PC-9 (cell line): ENCODE measurements at regions not wholly inside any gene's neighbourhood (a gene's known extent, or its start where the extent isn't known, plus 50 kb on each side); places are given as distances from the start of the nearest gene placed in this dataset.

Experiments
- BruUV-seq: library from RNA; stranded (reverse); fragments of 400-500 nt; replicated peaks from 2 replicates; lab custom pipeline; 2021; lab: Mats Ljungman, UMichigan
- CTCF ChIA-PET: fragments of 300-600 bp; sonication (Branson Sonifier 250); formaldehyde crosslinking; loops from one replicate; lab custom pipeline; 2022; ENCODE audit warnings: antibody characterized with exemption; lab: Charles Lee
- POLR2A ChIA-PET: fragments of 300-600 bp; sonication (Branson Sonifier 250); formaldehyde crosslinking; loops from one replicate; lab custom pipeline; 2022; ENCODE audit warnings: antibody characterized with exemption; ENCODE audit not compliant: unreplicated experiment; lab: Charles Lee
- DNase-seq, 2 experiments: peaks; one replicate each; pipeline versions ENCODE4 v3.0.0 to v3.0.0-alpha.2; 2015 to 2022; ENCODE audit warnings: mixed read lengths in 1 of 2
- H2AFZ ChIP-seq: fragments of 200-600 bp; sonication (generic); 2 replicates; pipeline ENCODE4 v1.8.1; 2017; ENCODE audit warnings: antibody characterized with exemption
- H3F3A ChIP-seq: fragments of 200-600 bp; sonication (generic); 2 replicates; pipeline ENCODE4 v1.8.1; 2017; ENCODE audit warnings: antibody characterized with exemption, mild to moderate bottlenecking, low read depth; ENCODE audit not compliant: insufficient read depth
- H3K27ac ChIP-seq: fragments of 200-600 bp; sonication (generic); 2 replicates; pipeline ENCODE4 v1.6.1; 2016; ENCODE audit warnings: mixed run types
- H3K27me3 ChIP-seq: fragments of 200-600 bp; sonication (generic); 2 replicates; pipeline ENCODE4 v1.6.1; 2016; ENCODE audit warnings: low read depth, mixed run types; ENCODE audit not compliant: insufficient read depth
- H3K36me3 ChIP-seq: fragments of 200-600 bp; sonication (generic); 2 replicates; pipeline ENCODE4 v1.6.1; 2016; ENCODE audit warnings: low read depth, mixed run types
- H3K4me1 ChIP-seq: fragments of 200-600 bp; sonication (generic); replicated peaks from 2 replicates; pipeline ENCODE4 v1.6.1; 2016; ENCODE audit warnings: mixed run types; ENCODE audit not compliant: insufficient read depth
- H3K4me2 ChIP-seq: fragments of 200-600 bp; sonication (generic); 2 replicates; pipeline ENCODE4 v1.6.1; 2017; ENCODE audit warnings: mixed run types
- H3K4me3 ChIP-seq: fragments of 200-600 bp; sonication (generic); 2 replicates; pipeline ENCODE4 v1.6.1; 2016; ENCODE audit warnings: mixed run types
- H3K79me2 ChIP-seq: fragments of 200-600 bp; sonication (generic); 2 replicates; pipeline ENCODE4 v1.6.1; 2017; ENCODE audit warnings: low read depth, mixed run types
- H3K9me2 ChIP-seq: fragments of 200-600 bp; sonication (generic); 2 replicates; pipeline ENCODE4 v1.8.1; 2017; ENCODE audit warnings: mild to moderate bottlenecking; ENCODE audit not compliant: insufficient read depth
- H3K9me3 ChIP-seq: fragments of 200-600 bp; sonication (generic); 2 replicates; pipeline ENCODE4 v1.8.1; 2016; ENCODE audit warnings: low read depth; ENCODE audit not compliant: insufficient read depth
- H4K20me1 ChIP-seq: fragments of 200-600 bp; sonication (generic); 2 replicates; pipeline ENCODE4 v1.8.1; 2017; ENCODE audit not compliant: insufficient read depth
- CTCF ChIP-seq: fragments of 200-600 bp; sonication (generic); conservative IDR thresholded peaks from 2 replicates; pipeline ENCODE4 v1.6.1; 2017; ENCODE audit warnings: mixed run types, antibody characterized with exemption, mild to moderate bottlenecking, moderate library complexity
- EZH2 ChIP-seq: fragments of 200-600 bp; sonication (generic); IDR thresholded peaks from 2 replicates; pipeline ENCODE4 v1.8.0; 2017; ENCODE audit warnings: antibody characterized with exemption, low read depth
- intact Hi-C: fragments of 100-400 bp; cut with micrococcal nuclease; formaldehyde crosslinking; loops from one replicate; pipeline ENCODE4 v1.10.0; 2022; ENCODE audit not compliant: unreplicated experiment

DNA sequence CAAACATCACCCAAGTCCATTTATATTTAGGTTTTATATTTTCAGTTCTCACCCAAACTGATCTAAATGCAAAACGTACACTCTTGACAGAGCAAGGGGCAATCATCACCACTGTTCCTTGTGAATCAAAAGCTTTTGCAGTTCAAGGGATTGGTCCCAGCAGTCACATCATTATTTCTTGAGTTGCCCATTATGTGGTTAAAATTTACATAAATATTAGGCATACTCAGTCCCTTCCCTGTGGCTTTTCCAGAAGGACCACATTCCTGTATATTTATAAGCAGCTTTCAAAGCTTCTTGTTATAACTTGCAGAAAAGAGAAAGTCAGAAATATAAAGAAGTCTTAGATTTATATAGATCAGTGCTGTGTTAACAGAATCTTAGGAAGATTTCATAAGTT is 224.4 kb downstream of the CLCN4 start:
- H2AFZ ChIP-seq = no peak overlapping the region
- intact Hi-C loops = no loop called here
- no TSS peak for BruUV-seq

GRCh38 chrX:10387011-10387410 is 230.2 kb downstream of the CLCN4 start:
- Histone ChIP-seq H3K36me3 (no peaks in the 10 kb centered on the region), H3K27me3 (no peaks in the 10 kb centered on the region), H3K9me3 (no peaks in the 10 kb centered on the region), H2AFZ (no peak overlapping the region), H3K4me3 (no peak overlapping the region), H3K79me2 (no peaks in the 10 kb centered on the region), H4K20me1 (no peaks in the 10 kb centered on the region), H3K27ac (no peak overlapping the region), H3F3A (no peaks in the 10 kb centered on the region), H3K4me1 (peaks cover 12% of the 10 kb centered on the region; the same call in 1 of the 2 replicates), H3K4me2 (no peak overlapping the region; the same call in 1 of the 2 replicates), H3K9me2 (no peaks in the 10 kb centered on the region)
- intact Hi-C loops = no loop called here
- no TSS peak for BruUV-seq
- POLR2A ChIA-PET = no interaction called here
- CTCF ChIA-PET = no interaction called here
- TF ChIP-seq CTCF (no peak), EZH2 (no peak)
- DNase-seq = peak in 1 of 2 experiments; percentile 45

More for the DNA sequence above, 224.4 kb downstream of the CLCN4 start:
- Histone ChIP-seq H3K27ac (no peak overlapping the region), H3K4me2 (peak overlapping the region; percentile 22; the same call in 1 of the 2 replicates), H3F3A (no peaks in the 10 kb centered on the region), H3K4me3 (no peak overlapping the region), H3K9me3 (no peaks in the 10 kb centered on the region), H3K27me3 (no peaks in the 10 kb centered on the region), H3K79me2 (no peaks in the 10 kb centered on the region), H3K36me3 (no peaks in the 10 kb centered on the region), H3K4me1 (no peaks in the 10 kb centered on the region), H4K20me1 (no peaks in the 10 kb centered on the region), H3K9me2 (no peaks in the 10 kb centered on the region)
- ChIA-PET CTCF (no interaction called here), POLR2A (no interaction called here)
- TF ChIP-seq EZH2 (no peak), CTCF (no peak)
- DNase-seq = peak in 1 of 2 experiments; percentile 48

- H3K36me3 ChIP-seq = no peaks in the 10 kb centered on the region
- no peak overlapping the region for H2AFZ ChIP-seq
- ChIA-PET CTCF (no interaction called here), POLR2A (no interaction called here)
- peaks cover 12% of the 10 kb centered on the region; the same call in 1 of the 2 replicates for H3K4me1 ChIP-seq
- H4K20me1 ChIP-seq = no peaks in the 10 kb centered on the region
- no peaks in the 10 kb centered on the region for H3K79me2 ChIP-seq
- no peaks in the 10 kb centered on the region for H3K27me3 ChIP-seq
- TF ChIP-seq CTCF (no peak), EZH2 (no peak)
- no peaks in the 10 kb centered on the region for H3F3A ChIP-seq
- no peaks in the 10 kb centered on the region for H3K9me3 ChIP-seq
- H3K4me2 ChIP-seq = no peak overlapping the region
- no peak for DNase-seq
- BruUV-seq = no TSS peak
- no peaks in the 10 kb centered on the region for H3K9me2 ChIP-seq
- H3K27ac ChIP-seq = no peak overlapping the region
- intact Hi-C loops = no loop called here
- no peak overlapping the region for H3K4me3 ChIP-seq
These were observed 230.2 kb downstream of the MID1 start for GRCh38 chrX:10390187-10390586.
